ENCODE measurements at regions not wholly inside any gene's neighbourhood (a gene's known extent, or its start where the extent isn't known, plus 50 kb on each side); places are given as distances from the start of the nearest gene placed in this dataset.

- intact Hi-C loops (cut with DNase I) = no loop called here
- DNase-seq (no peak), ATAC-seq (no peak)
- Histone ChIP-seq H3K27ac (ENCODE audit: low read length) (no peak overlapping the region), H3K4me3 (ENCODE audit: low read length) (no peak overlapping the region), H3K4me1 (ENCODE audit: control insufficient read depth, insufficient read depth, low read length) (no peaks in the 10 kb centered on the region), H3K27me3 (ENCODE audit: control insufficient read depth, insufficient read depth) (no peaks in the 10 kb centered on the region), H3K9me3 (ENCODE audit: control insufficient read depth, low read length) (no peaks in the 10 kb centered on the region)
- 76% methylated on average over 4 of the region's 4 CpGs for WGBS
Measured at GRCh38 chr16:65967376-65967775, 399.1 kb upstream of the CDH5 start.

GRCh38 chr16:65965628-65966027 lies 400.9 kb upstream of the CDH5 start:
- H3K27ac ChIP-seq (ENCODE audit: low read length) = no peak overlapping the region
- H3K4me1 ChIP-seq (ENCODE audit: control insufficient read depth, insufficient read depth, low read length) = no peaks in the 10 kb centered on the region
- no peak overlapping the region for H3K4me3 ChIP-seq (ENCODE audit: low read length)
- ATAC-seq (no peak), DNase-seq (no peak)
- no peaks in the 10 kb centered on the region for H3K9me3 ChIP-seq (ENCODE audit: control insufficient read depth, low read length)
- intact Hi-C loops (cut with DNase I) = no loop called here
- no peaks in the 10 kb centered on the region for H3K27me3 ChIP-seq (ENCODE audit: control insufficient read depth, insufficient read depth)
- 83% methylated on average over 6 of the region's 6 CpGs for WGBS

- Histone ChIP-seq H3K27me3 (ENCODE audit: control insufficient read depth, insufficient read depth) (no peaks in the 10 kb centered on the region), H3K9me3 (ENCODE audit: control insufficient read depth, low read length) (no peaks in the 10 kb centered on the region), H3K4me3 (ENCODE audit: low read length) (no peak overlapping the region), H3K4me1 (ENCODE audit: control insufficient read depth, insufficient read depth, low read length) (no peaks in the 10 kb centered on the region), H3K27ac (ENCODE audit: low read length) (no peak overlapping the region)
- whole genome bisulfite sequencing = 76% methylated on average over 4 of the region's 4 CpGs
- ATAC-seq (no peak), DNase-seq (no peak)
- intact Hi-C loops (cut with DNase I) = no loop called here
Measured at GRCh38 chr16:65964752-65965151, 401.7 kb upstream of the CDH5 start.

GRCh38 chr16:65961476-65962143 lies 404.9 kb upstream of the CDH5 start:
- intact Hi-C loops (cut with DNase I) = no loop called here
- DNase-seq = no peak
- Histone ChIP-seq H3K4me3 (ENCODE audit: low read length) (no peak overlapping the region), H3K4me1 (ENCODE audit: control insufficient read depth, insufficient read depth, low read length) (no peaks in the 10 kb centered on the region), H3K9me3 (ENCODE audit: control insufficient read depth, low read length) (no peaks in the 10 kb centered on the region), H3K27ac (ENCODE audit: low read length) (no peak overlapping the region), H3K27me3 (ENCODE audit: control insufficient read depth, insufficient read depth) (no peaks in the 10 kb centered on the region)
- ATAC-seq = no peak
- 69% methylated on average over 4 of the region's 4 CpGs for WGBS

GRCh38 chr16:65959983-65960382 lies 406.5 kb upstream of the CDH5 start:
- no peaks in the 10 kb centered on the region for H3K9me3 ChIP-seq (ENCODE audit: control insufficient read depth, low read length)
- H3K4me1 ChIP-seq (ENCODE audit: control insufficient read depth, insufficient read depth, low read length) = no peaks in the 10 kb centered on the region
- H3K27me3 ChIP-seq (ENCODE audit: control insufficient read depth, insufficient read depth) = no peaks in the 10 kb centered on the region
- intact Hi-C loops (cut with DNase I) = no loop called here
- DNase-seq = no peak
- no peak overlapping the region for H3K4me3 ChIP-seq (ENCODE audit: low read length)
- no peak overlapping the region for H3K27ac ChIP-seq (ENCODE audit: low read length)
- WGBS = 78% methylated on average over 2 of the region's 2 CpGs
- ATAC-seq = no peak

GRCh38 chr16:65958086-65958485 lies 408.4 kb upstream of the CDH5 start:
- H3K4me1 ChIP-seq (ENCODE audit: control insufficient read depth, insufficient read depth, low read length) = no peaks in the 10 kb centered on the region
- ATAC-seq (no peak), DNase-seq (no peak)
- intact Hi-C loops (cut with DNase I) = no loop called here
- no peaks in the 10 kb centered on the region for H3K27me3 ChIP-seq (ENCODE audit: control insufficient read depth, insufficient read depth)
- H3K9me3 ChIP-seq (ENCODE audit: control insufficient read depth, low read length) = no peaks in the 10 kb centered on the region
- no peak overlapping the region for H3K4me3 ChIP-seq (ENCODE audit: low read length)
- H3K27ac ChIP-seq (ENCODE audit: low read length) = no peak overlapping the region
- 51% methylated on average over 3 of the region's 3 CpGs for WGBS

GRCh38 chr16:65956100-65956499 lies 410.4 kb upstream of the CDH5 start:
- H3K9me3 ChIP-seq (ENCODE audit: control insufficient read depth, low read length) = no peaks in the 10 kb centered on the region
- no peak for ATAC-seq
- no peak overlapping the region for H3K4me3 ChIP-seq (ENCODE audit: low read length)
- 98% methylated on average over 1 of the region's 1 CpG for WGBS
- no peaks in the 10 kb centered on the region for H3K27me3 ChIP-seq (ENCODE audit: control insufficient read depth, insufficient read depth)
- no peak overlapping the region for H3K27ac ChIP-seq (ENCODE audit: low read length)
- no peaks in the 10 kb centered on the region for H3K4me1 ChIP-seq (ENCODE audit: control insufficient read depth, insufficient read depth, low read length)
- DNase-seq = no peak
- intact Hi-C loops (cut with DNase I) = no loop called here

- Histone ChIP-seq H3K4me1 (ENCODE audit: control insufficient read depth, insufficient read depth, low read length) (no peaks in the 10 kb centered on the region), H3K9me3 (ENCODE audit: control insufficient read depth, low read length) (no peaks in the 10 kb centered on the region), H3K4me3 (ENCODE audit: low read length) (no peak overlapping the region), H3K27ac (ENCODE audit: low read length) (no peak overlapping the region), H3K27me3 (ENCODE audit: control insufficient read depth, insufficient read depth) (no peaks in the 10 kb centered on the region)
- 95% methylated on average over 2 of the region's 2 CpGs for WGBS
- DNase-seq (no peak), ATAC-seq (no peak)
- intact Hi-C loops (cut with DNase I) = no loop called here
Measured at GRCh38 chr16:65954446-65954845, 412.0 kb upstream of the CDH5 start.

- no peak for DNase-seq
- Histone ChIP-seq H3K4me1 (ENCODE audit: control insufficient read depth, insufficient read depth, low read length) (no peaks in the 10 kb centered on the region), H3K4me3 (ENCODE audit: low read length) (no peak overlapping the region), H3K9me3 (ENCODE audit: control insufficient read depth, low read length) (no peaks in the 10 kb centered on the region), H3K27me3 (ENCODE audit: control insufficient read depth, insufficient read depth) (no peaks in the 10 kb centered on the region), H3K27ac (ENCODE audit: low read length) (no peak overlapping the region)
- intact Hi-C loops (cut with DNase I) = no loop called here
- WGBS = 68% methylated on average over 3 of the region's 3 CpGs
- ATAC-seq = no peak
Measured at GRCh38 chr16:65950211-65950610, 416.3 kb upstream of the CDH5 start.

- no peaks in the 10 kb centered on the region for H3K27me3 ChIP-seq (ENCODE audit: control insufficient read depth, insufficient read depth)
- H3K27ac ChIP-seq (ENCODE audit: low read length) = no peak overlapping the region
- WGBS = 91% methylated on average over 9 of the region's 9 CpGs
- H3K4me1 ChIP-seq (ENCODE audit: control insufficient read depth, insufficient read depth, low read length) = no peaks in the 10 kb centered on the region
- ATAC-seq (no peak), DNase-seq (no peak)
- intact Hi-C loops (cut with DNase I) = no loop called here
- no peak overlapping the region for H3K4me3 ChIP-seq (ENCODE audit: low read length)
- H3K9me3 ChIP-seq (ENCODE audit: control insufficient read depth, low read length) = no peaks in the 10 kb centered on the region
Measured at GRCh38 chr16:65948361-65948760, 418.1 kb upstream of the CDH5 start.

GRCh38 chr16:65947951-65948350 lies 418.5 kb upstream of the CDH5 start:
- no peak overlapping the region for H3K27ac ChIP-seq (ENCODE audit: low read length)
- no peaks in the 10 kb centered on the region for H3K27me3 ChIP-seq (ENCODE audit: control insufficient read depth, insufficient read depth)
- ATAC-seq = no peak
- H3K4me1 ChIP-seq (ENCODE audit: control insufficient read depth, insufficient read depth, low read length) = no peaks in the 10 kb centered on the region
- intact Hi-C loops (cut with DNase I) = no loop called here
- no peak overlapping the region for H3K4me3 ChIP-seq (ENCODE audit: low read length)
- WGBS = 87% methylated on average over 4 of the region's 4 CpGs
- H3K9me3 ChIP-seq (ENCODE audit: control insufficient read depth, low read length) = no peaks in the 10 kb centered on the region
- no peak for DNase-seq

GRCh38 chr16:65945493-65945892 lies 421.0 kb upstream of the CDH5 start:
- no peaks in the 10 kb centered on the region for H3K27me3 ChIP-seq (ENCODE audit: control insufficient read depth, insufficient read depth)
- H3K4me3 ChIP-seq (ENCODE audit: low read length) = no peak overlapping the region
- H3K9me3 ChIP-seq (ENCODE audit: control insufficient read depth, low read length) = no peaks in the 10 kb centered on the region
- DNase-seq = no peak
- no peak overlapping the region for H3K27ac ChIP-seq (ENCODE audit: low read length)
- intact Hi-C loops (cut with DNase I) = no loop called here
- no peaks in the 10 kb centered on the region for H3K4me1 ChIP-seq (ENCODE audit: control insufficient read depth, insufficient read depth, low read length)
- ATAC-seq = no peak
- WGBS = 65% methylated on average over 2 of the region's 2 CpGs
